H54 (cell line): ENCODE measurements at regions not wholly inside any gene's neighbourhood (a gene's known extent, or its start where the extent isn't known, plus 50 kb on each side); places are given as distances from the start of the nearest gene placed in this dataset.
"Not testable (repeated sequence)": the region's sequence is repeated elsewhere in the genome, so short reads cannot be mapped to it uniquely, and the experiment has no call there.

Experiments used
- DNase-seq: peaks from one replicate; pipeline ENCODE4 v3.0.0; 2011; ENCODE audit warnings: low spot score, mixed read lengths; ENCODE audit not compliant: insufficient read length
- FAIRE-seq: peaks from 3 replicates; lab custom pipeline; 2011; peaks lifted over from hg19 to GRCh38; lab: Jason Lieb, UNC
- POLR2A ChIP-seq: IDR thresholded peaks from 2 replicates; pipeline ENCODE4 v1.6.1; 2011; ENCODE audit warnings: low read depth, mild to moderate bottlenecking, low read length

DNA sequence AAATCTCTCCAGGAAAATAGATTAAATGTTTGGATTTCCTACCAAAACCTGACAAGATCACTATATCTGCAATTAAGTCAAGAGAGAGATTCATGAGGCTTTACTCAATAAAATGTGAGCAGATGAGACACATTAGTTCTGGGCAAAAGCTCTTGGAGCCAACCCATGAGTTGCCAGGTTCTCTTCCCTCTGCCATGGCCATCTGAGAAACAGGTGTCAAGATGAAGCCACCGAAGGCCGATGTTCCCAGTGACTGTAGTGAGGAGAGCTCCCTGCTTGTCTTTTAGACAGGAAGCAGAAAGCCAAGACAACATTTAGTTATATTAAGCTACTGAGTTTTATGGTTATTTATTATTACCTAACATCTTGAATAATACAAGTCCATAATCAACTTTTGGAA is 1068.7 kb downstream of the STPG2 start:
- FAIRE-seq (no peak), DNase-seq (no peak)
- no peak for TF ChIP-seq POLR2A

GRCh38 chr4:97081951-97082350 is 1061.3 kb downstream of the STPG2 start:
- DNase-seq: no peak

GRCh38 chr4:97097036-97097435 is 1046.2 kb downstream of the STPG2 start:
- not testable (repeated sequence) for FAIRE-seq, DNase-seq

More at GRCh38 chr4:97081951-97082350, 1061.3 kb downstream of the STPG2 start:
- no peak for FAIRE-seq
- no peak for TF ChIP-seq POLR2A

GRCh38 chr4:97101171-97101570 is 1042.1 kb downstream of the STPG2 start:
- not testable (repeated sequence) for DNase-seq, FAIRE-seq

DNA sequence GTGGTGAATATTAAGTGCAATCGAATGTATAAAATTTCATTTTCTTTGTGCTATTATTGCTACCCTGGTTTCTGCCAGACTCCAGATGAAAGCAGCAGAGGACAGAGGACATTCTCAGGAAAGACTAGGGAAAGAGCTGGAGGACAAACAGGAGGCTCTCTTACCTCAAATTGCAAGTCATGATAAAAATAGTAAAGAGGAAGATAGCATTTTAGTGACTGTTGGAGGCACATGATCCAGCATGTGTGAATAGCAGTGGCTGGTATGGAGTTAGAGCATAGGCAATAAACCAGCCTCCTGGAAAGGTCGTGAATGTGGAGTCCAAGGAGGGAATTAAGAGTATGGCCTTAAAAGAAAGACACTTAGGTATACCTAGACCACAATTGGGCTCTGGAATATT is 1040.0 kb downstream of the STPG2 start:
- no peak for TF ChIP-seq POLR2A
- FAIRE-seq (no peak), DNase-seq (no peak)

DNA sequence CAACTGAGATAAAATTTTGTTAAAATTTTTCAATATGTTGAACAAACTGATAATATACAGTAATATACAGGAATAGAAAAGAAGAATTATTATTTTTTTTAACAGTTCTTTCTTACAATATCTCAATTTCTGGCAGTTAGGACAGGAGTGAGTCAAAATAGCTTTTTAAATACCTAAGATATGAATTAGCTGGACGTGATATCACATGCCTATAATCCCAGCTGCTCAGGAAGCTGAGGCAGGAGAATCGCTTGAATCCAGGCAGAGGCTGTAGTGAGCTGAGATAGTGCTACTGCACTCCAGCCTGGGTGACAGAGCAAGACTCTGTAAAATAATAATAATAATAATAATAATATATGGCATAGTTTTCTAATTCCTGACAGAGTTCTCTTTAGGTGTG is 1039.3 kb downstream of the STPG2 start:
- FAIRE-seq (no peak), DNase-seq (no peak)
- TF ChIP-seq POLR2A: no peak

- TF ChIP-seq POLR2A: no peak
- DNase-seq: no peak
- no peak for FAIRE-seq
Measured at GRCh38 chr4:97104666-97105065, 1038.6 kb downstream of the STPG2 start.

- FAIRE-seq: no peak
- no peak for TF ChIP-seq POLR2A
- DNase-seq: no peak
Measured at GRCh38 chr4:97105347-97106099, 1037.8 kb downstream of the STPG2 start.

- FAIRE-seq (no peak), DNase-seq (no peak)
- TF ChIP-seq POLR2A: no peak
Measured at GRCh38 chr4:97106161-97106560, 1037.1 kb downstream of the STPG2 start.

DNA sequence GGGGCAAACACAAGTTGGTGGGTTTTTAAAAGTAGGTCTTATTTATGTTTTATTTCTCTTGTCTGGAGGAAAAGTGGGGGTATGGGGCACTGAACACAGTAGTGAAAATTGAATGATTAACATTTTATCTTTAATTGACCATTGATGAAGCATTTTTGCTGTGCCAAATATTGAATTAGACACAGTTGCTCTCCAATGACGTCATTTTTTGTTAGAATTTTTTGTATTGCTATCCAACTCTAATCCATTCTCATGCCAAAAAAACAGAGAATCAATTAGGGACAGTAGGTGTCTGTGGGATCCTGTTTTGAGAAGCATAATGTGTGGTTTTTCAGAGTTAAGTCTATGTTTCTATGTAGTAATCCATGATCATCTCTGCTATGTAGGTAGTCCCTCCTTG is 1032.8 kb downstream of the STPG2 start:
- FAIRE-seq (no peak), DNase-seq (no peak)
- no peak for TF ChIP-seq POLR2A

GRCh38 chr4:97116511-97116910 is 1026.8 kb downstream of the STPG2 start:
- no peak for TF ChIP-seq POLR2A
- DNase-seq (no peak), FAIRE-seq (no peak)

DNA sequence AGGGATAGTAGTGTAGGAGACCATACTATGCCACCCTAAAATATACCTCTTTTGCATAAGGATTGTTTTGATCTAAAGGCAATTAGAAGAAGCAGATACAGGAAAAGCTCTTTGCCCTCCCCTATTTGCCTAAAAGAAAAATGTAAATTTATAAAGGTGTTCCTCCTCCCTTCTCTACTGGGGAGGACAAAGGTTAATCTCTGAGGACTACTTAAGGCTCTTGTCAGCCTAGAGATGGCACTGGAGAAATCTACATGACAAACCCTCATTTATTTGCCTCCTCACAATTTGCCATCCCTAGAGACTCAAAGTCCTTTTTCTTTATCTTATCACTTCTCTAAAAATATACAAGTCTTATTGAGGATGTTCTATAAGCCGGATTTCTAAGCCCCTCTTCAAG is 1021.8 kb downstream of the STPG2 start:
- DNase-seq: no peak
- FAIRE-seq: no peak
- no peak for TF ChIP-seq POLR2A

DNA sequence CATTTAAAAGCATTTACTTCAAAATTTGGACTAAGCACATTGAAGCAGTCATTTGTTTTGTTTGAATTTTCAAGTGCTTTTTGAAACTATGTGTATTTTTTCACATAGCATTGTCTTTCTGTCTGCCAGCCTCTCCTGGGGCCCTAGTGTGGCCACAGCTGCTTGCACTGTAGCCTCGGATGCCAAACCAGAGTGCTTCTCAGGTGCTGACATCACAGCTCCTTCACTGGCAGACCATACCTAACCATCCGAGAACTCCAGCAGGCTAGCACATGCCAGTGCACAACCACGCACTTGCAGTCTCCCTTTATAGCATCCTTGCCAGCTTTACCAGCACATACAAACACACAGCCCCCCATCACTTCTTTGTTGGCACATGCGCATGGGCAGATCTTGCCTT is 1019.7 kb downstream of the STPG2 start:
- no peak for TF ChIP-seq POLR2A
- no peak for DNase-seq
- no peak for FAIRE-seq

GRCh38 chr4:97132435-97132834 is 1010.8 kb downstream of the STPG2 start:
- no peak for TF ChIP-seq POLR2A
- DNase-seq (no peak), FAIRE-seq (no peak)

- DNase-seq (no peak), FAIRE-seq (no peak)
- no peak for TF ChIP-seq POLR2A
Measured at GRCh38 chr4:97134456-97134855, 1008.8 kb downstream of the STPG2 start.
